Stimulated activated naive CD8-positive, alpha-beta T cell treated with anti-CD3 and anti-CD28 coated beads, Interleukin-15, amount 100 ng/mL, for 72 hours (primary cell): ENCODE measurements at regions not wholly inside any gene's neighbourhood (a gene's known extent, or its start where the extent isn't known, plus 50 kb on each side); places are given as distances from the start of the nearest gene placed in this dataset.

Experiments
- ATAC-seq: fragments of 150-1000 bp; cut with Tn5 transposase; 2 replicates; pipeline ENCODE4 v1.10.0; 2021; ENCODE audit warnings: mild to moderate bottlenecking, moderate library complexity
- DNase-seq, 2 donors: peaks; one replicate each; pipeline ENCODE4 v3.0.0; 2021 to 2022
- H3K27ac Mint-ChIP-seq, 2 donors: one replicate each; pipeline ENCODE4 v1.8.0; 2022; ENCODE audit warnings: mild to moderate bottlenecking in 2 of 2, mixed read lengths in 2 of 2, moderate library complexity in 2 of 2
- H3K27me3 Mint-ChIP-seq: one replicate; pipeline ENCODE4 v1.8.0; 2022; ENCODE audit warnings: mixed read lengths
- H3K4me1 Mint-ChIP-seq: one replicate; pipeline ENCODE4 v1.8.0; 2022; ENCODE audit warnings: mild to moderate bottlenecking, mixed read lengths
- H3K4me3 Mint-ChIP-seq, 2 donors: one replicate each; pipeline ENCODE4 v1.8.0; 2022; ENCODE audit warnings: mild to moderate bottlenecking in 2 of 2, mixed read lengths in 2 of 2, moderate library complexity in 1 of 2
- H3K9me3 Mint-ChIP-seq, 2 donors: one replicate each; pipeline ENCODE4 v1.8.0; 2022; ENCODE audit warnings: mixed read lengths in 2 of 2

- Mint-ChIP-seq H3K27me3 (no peaks in the 10 kb centered on the region), H3K9me3 (peaks cover 14 to 41% of the 10 kb centered on the region in 2 donors), H3K27ac (no peak overlapping the region), H3K4me1 (no peaks in the 10 kb centered on the region), H3K4me3 (no peak overlapping the region)
- no peak for DNase-seq
- no peak for ATAC-seq
Measured at GRCh38 chr2:116329280-116329679, 1485.2 kb upstream of the DDX18 start.

GRCh38 chr2:116340690-116341089 lies 1473.8 kb upstream of the DDX18 start:
- H3K4me1 Mint-ChIP-seq = no peaks in the 10 kb centered on the region
- ATAC-seq = no peak
- H3K9me3 Mint-ChIP-seq = peaks cover 15 to 18% of the 10 kb centered on the region in 2 donors
- no peak overlapping the region for H3K4me3 Mint-ChIP-seq
- H3K27me3 Mint-ChIP-seq = no peaks in the 10 kb centered on the region
- DNase-seq = no peak
- H3K27ac Mint-ChIP-seq = no peak overlapping the region

GRCh38 chr2:116366212-116366611 lies 1448.3 kb upstream of the DDX18 start:
- Mint-ChIP-seq H3K4me3 (no peak overlapping the region), H3K4me1 (no peaks in the 10 kb centered on the region), H3K27me3 (no peaks in the 10 kb centered on the region), H3K27ac (no peak overlapping the region), H3K9me3 (peaks cover 16 to 19% of the 10 kb centered on the region in 2 donors)
- ATAC-seq (no peak), DNase-seq (no peak)

GRCh38 chr2:116378786-116379185 lies 1435.7 kb upstream of the DDX18 start:
- H3K4me1 Mint-ChIP-seq = no peaks in the 10 kb centered on the region

GRCh38 chr2:116411211-116411610 lies 1403.3 kb upstream of the DDX18 start:
- no peaks in the 10 kb centered on the region for H3K27me3 Mint-ChIP-seq
- H3K4me3 Mint-ChIP-seq = no peak overlapping the region
- DNase-seq = no peak
- no peaks in the 10 kb centered on the region for H3K4me1 Mint-ChIP-seq
- H3K27ac Mint-ChIP-seq = no peak overlapping the region
- peaks cover 22 to 49% of the 10 kb centered on the region in 2 donors for H3K9me3 Mint-ChIP-seq
- no peak for ATAC-seq

More at GRCh38 chr2:116378786-116379185, 1435.7 kb upstream of the DDX18 start:
- DNase-seq (no peak), ATAC-seq (no peak)
- H3K27ac Mint-ChIP-seq = no peak overlapping the region
- no peaks in the 10 kb centered on the region for H3K27me3 Mint-ChIP-seq
- peaks cover 24 to 31% of the 10 kb centered on the region in 2 donors for H3K9me3 Mint-ChIP-seq
- no peak overlapping the region for H3K4me3 Mint-ChIP-seq

GRCh38 chr2:116413659-116414058 lies 1400.8 kb upstream of the DDX18 start:
- Mint-ChIP-seq H3K27ac (no peak overlapping the region), H3K4me3 (no peak overlapping the region), H3K4me1 (no peaks in the 10 kb centered on the region), H3K27me3 (no peaks in the 10 kb centered on the region), H3K9me3 (peaks cover 10 to 45% of the 10 kb centered on the region in 2 donors)
- ATAC-seq (no peak), DNase-seq (no peak)

- H3K9me3 Mint-ChIP-seq = peaks cover 10 to 54% of the 10 kb centered on the region in 2 donors
- no peak overlapping the region for H3K27ac Mint-ChIP-seq
- H3K4me3 Mint-ChIP-seq = no peak overlapping the region
- no peaks in the 10 kb centered on the region for H3K27me3 Mint-ChIP-seq
- DNase-seq = no peak
- ATAC-seq = no peak
- no peaks in the 10 kb centered on the region for H3K4me1 Mint-ChIP-seq
Measured at GRCh38 chr2:116416731-116417377, 1397.6 kb upstream of the DDX18 start.

- no peak overlapping the region for H3K27ac Mint-ChIP-seq
- no peak overlapping the region for H3K4me3 Mint-ChIP-seq
- H3K27me3 Mint-ChIP-seq = no peaks in the 10 kb centered on the region
- no peak for DNase-seq
- ATAC-seq = no peak
- peaks cover 27 to 36% of the 10 kb centered on the region in 2 donors for H3K9me3 Mint-ChIP-seq
- no peaks in the 10 kb centered on the region for H3K4me1 Mint-ChIP-seq
Measured at GRCh38 chr2:116435648-116436047, 1378.8 kb upstream of the DDX18 start.

GRCh38 chr2:116440104-116440653 lies 1374.3 kb upstream of the DDX18 start:
- Mint-ChIP-seq H3K9me3 (peaks cover 18 to 32% of the 10 kb centered on the region in 2 donors), H3K27ac (no peak overlapping the region), H3K4me3 (no peak overlapping the region), H3K27me3 (no peaks in the 10 kb centered on the region), H3K4me1 (no peaks in the 10 kb centered on the region)
- ATAC-seq (no peak), DNase-seq (no peak)

- no peaks in the 10 kb centered on the region for H3K27me3 Mint-ChIP-seq
- H3K9me3 Mint-ChIP-seq = peaks cover 19 to 30% of the 10 kb centered on the region in 2 donors
- no peak for DNase-seq
- no peak overlapping the region for H3K4me3 Mint-ChIP-seq
- no peak for ATAC-seq
- no peak overlapping the region for H3K27ac Mint-ChIP-seq
- H3K4me1 Mint-ChIP-seq = no peaks in the 10 kb centered on the region
Measured at GRCh38 chr2:116442418-116442817, 1372.1 kb upstream of the DDX18 start.

- H3K4me1 Mint-ChIP-seq = no peaks in the 10 kb centered on the region
- ATAC-seq (no peak), DNase-seq (no peak)
- peaks cover 28 to 30% of the 10 kb centered on the region in 2 donors for H3K9me3 Mint-ChIP-seq
- no peaks in the 10 kb centered on the region for H3K27me3 Mint-ChIP-seq
- no peak overlapping the region for H3K27ac Mint-ChIP-seq
- H3K4me3 Mint-ChIP-seq = no peak overlapping the region
Measured at GRCh38 chr2:116444256-116444872, 1370.1 kb upstream of the DDX18 start.

- DNase-seq = no peak
Measured at GRCh38 chr2:116450990-116451389, 1363.5 kb upstream of the DDX18 start.

GRCh38 chr2:116452651-116453050 lies 1361.8 kb upstream of the DDX18 start:
- H3K4me1 Mint-ChIP-seq = no peaks in the 10 kb centered on the region
- H3K4me3 Mint-ChIP-seq = no peak overlapping the region
- peaks cover 5 to 34% of the 10 kb centered on the region in 2 donors for H3K9me3 Mint-ChIP-seq
- no peaks in the 10 kb centered on the region for H3K27me3 Mint-ChIP-seq
- ATAC-seq (no peak), DNase-seq (no peak)
- H3K27ac Mint-ChIP-seq = no peak overlapping the region

More at GRCh38 chr2:116450990-116451389, 1363.5 kb upstream of the DDX18 start:
- ATAC-seq = no peak
- no peak overlapping the region for H3K4me3 Mint-ChIP-seq
- H3K27me3 Mint-ChIP-seq = no peaks in the 10 kb centered on the region
- no peaks in the 10 kb centered on the region for H3K4me1 Mint-ChIP-seq
- H3K27ac Mint-ChIP-seq = no peak overlapping the region
- H3K9me3 Mint-ChIP-seq = peaks cover 5 to 41% of the 10 kb centered on the region in 2 donors

GRCh38 chr2:116456429-116456828 lies 1358.1 kb upstream of the DDX18 start:
- H3K27me3 Mint-ChIP-seq = no peaks in the 10 kb centered on the region
- DNase-seq (no peak), ATAC-seq (no peak)
- peaks cover 9 to 45% of the 10 kb centered on the region in 2 donors for H3K9me3 Mint-ChIP-seq
- H3K27ac Mint-ChIP-seq = no peak overlapping the region
- no peak overlapping the region for H3K4me3 Mint-ChIP-seq
- no peaks in the 10 kb centered on the region for H3K4me1 Mint-ChIP-seq

- no peaks in the 10 kb centered on the region for H3K27me3 Mint-ChIP-seq
- no peak overlapping the region for H3K27ac Mint-ChIP-seq
- peaks cover 12 to 32% of the 10 kb centered on the region in 2 donors for H3K9me3 Mint-ChIP-seq
- DNase-seq (no peak), ATAC-seq (no peak)
- H3K4me1 Mint-ChIP-seq = no peaks in the 10 kb centered on the region
- H3K4me3 Mint-ChIP-seq = no peak overlapping the region
Measured at GRCh38 chr2:116467243-116467642, 1347.2 kb upstream of the DDX18 start.

- no peak for ATAC-seq
- no peak overlapping the region for H3K4me3 Mint-ChIP-seq
- H3K4me1 Mint-ChIP-seq = no peaks in the 10 kb centered on the region
- no peak overlapping the region for H3K27ac Mint-ChIP-seq
- no peak for DNase-seq
- no peaks in the 10 kb centered on the region for H3K27me3 Mint-ChIP-seq
- H3K9me3 Mint-ChIP-seq = peaks cover 0 to 15% of the 10 kb centered on the region in 2 donors
Measured at GRCh38 chr2:116477229-116477628, 1337.3 kb upstream of the DDX18 start.
